OCI-LY3 (cell line): ENCODE measurements at regions not wholly inside any gene's neighbourhood (a gene's known extent, or its start where the extent isn't known, plus 50 kb on each side); places are given as distances from the start of the nearest gene placed in this dataset.

Source experiments
- EZH2phosphoT487 ChIP-seq: fragments of 200-600 bp; shearing (Covaris generic); IDR thresholded peaks from 2 replicates; pipeline ENCODE4 v1.6.1; 2018; ENCODE audit warnings: antibody characterized with exemption, mixed run types, low read depth
- TF ChIP-seq, protein P1 (sequence below): fragments of 200-600, 300-600 bp; sonication (generic); IDR thresholded peaks from 2 replicates; pipeline ENCODE4 v1.5.1; 2014; ENCODE audit warnings: antibody characterized with exemption, low read length, low read depth

DNA sequence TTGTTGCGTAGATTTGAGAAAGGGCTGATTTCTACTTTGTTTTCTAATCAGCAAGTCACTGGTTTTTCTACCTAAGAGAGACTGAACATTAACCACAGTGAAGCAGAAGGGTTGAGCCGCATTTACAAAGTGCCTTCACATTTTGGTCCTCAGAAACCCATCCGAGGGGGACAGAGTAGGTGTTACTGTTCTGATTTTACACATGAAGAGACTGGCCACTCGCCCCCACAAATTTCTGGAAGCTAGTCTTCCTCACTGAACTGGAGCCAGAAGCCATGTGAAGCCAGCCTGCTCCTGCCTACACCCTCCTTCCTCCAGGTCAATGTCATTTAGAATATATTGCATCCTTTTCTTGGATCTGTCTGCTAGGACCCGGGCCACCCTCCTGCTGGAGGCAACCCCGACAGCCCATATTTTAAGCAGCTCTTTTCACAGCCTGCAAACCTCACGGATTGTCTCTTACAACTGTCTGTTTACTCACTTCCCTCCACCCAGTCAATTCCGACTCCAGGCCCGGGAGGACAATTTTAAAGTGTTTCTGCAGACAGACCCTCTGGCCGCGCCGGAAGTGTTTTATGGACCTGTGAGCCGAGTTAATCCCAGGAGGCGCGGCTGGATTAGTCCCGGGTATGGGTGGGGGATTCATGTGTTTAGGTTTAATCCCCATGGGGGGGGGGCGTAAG lies 73.2 kb upstream of the BCOR start:
- TF ChIP-seq, protein P1, sequence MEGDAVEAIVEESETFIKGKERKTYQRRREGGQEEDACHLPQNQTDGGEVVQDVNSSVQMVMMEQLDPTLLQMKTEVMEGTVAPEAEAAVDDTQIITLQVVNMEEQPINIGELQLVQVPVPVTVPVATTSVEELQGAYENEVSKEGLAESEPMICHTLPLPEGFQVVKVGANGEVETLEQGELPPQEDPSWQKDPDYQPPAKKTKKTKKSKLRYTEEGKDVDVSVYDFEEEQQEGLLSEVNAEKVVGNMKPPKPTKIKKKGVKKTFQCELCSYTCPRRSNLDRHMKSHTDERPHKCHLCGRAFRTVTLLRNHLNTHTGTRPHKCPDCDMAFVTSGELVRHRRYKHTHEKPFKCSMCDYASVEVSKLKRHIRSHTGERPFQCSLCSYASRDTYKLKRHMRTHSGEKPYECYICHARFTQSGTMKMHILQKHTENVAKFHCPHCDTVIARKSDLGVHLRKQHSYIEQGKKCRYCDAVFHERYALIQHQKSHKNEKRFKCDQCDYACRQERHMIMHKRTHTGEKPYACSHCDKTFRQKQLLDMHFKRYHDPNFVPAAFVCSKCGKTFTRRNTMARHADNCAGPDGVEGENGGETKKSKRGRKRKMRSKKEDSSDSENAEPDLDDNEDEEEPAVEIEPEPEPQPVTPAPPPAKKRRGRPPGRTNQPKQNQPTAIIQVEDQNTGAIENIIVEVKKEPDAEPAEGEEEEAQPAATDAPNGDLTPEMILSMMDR, result no peak
- no peak for TF ChIP-seq EZH2phosphoT487
